HG03565 (cell line): ENCODE measurements at regions not wholly inside any gene's neighbourhood (a gene's known extent, or its start where the extent isn't known, plus 50 kb on each side); places are given as distances from the start of the nearest gene placed in this dataset.
"Not testable (repeated sequence)": the region's sequence is repeated elsewhere in the genome, so short reads cannot be mapped to it uniquely, and the experiment has no call there.

ENCODE experiments used
- ATAC-seq: cut with Tn5 transposase; IDR thresholded peaks from one replicate; pipeline ENCODE4 v1.9.1; 2021; ENCODE audit warnings: mild to moderate bottlenecking, moderate library complexity; ENCODE audit not compliant: unreplicated experiment

DNA sequence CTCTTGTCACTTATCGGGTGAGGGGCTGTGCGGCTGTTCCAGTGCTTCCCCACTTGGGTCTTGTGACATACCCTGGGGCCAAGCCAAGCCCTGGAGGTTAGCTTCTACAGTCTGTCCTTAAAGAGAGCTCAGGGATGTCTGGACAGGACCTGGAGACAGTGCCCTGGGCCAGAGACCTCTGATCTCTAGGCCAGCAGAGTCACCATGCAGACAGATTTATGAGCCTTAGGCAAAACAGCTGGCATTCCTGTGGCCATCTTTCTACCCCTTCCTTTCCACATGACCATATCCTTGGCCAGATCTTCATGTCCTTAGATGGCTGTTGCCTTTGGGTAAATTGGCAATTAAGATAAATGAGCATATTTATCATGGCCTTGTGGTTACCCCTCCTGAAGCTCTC lies 678.6 kb downstream of the MAFB start:
- no peak for ATAC-seq

DNA sequence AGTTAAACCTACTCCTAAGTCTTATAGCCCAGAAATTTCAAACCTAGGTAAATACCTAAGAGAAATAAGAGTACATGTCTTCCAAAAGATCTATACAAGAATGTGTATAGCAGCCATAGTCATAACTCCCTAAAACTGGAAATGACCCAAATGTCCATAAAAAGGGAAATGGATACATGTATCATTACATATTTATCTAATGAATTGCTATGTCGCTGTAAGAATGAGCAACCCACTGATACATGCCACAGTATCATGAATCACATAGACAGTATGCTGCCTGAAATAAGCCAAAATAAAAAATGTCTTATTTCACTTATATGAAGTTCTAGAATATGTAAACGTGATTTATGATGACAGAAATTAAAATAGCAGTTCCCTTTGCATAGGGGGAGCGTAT lies 679.5 kb downstream of the MAFB start:
- no peak for ATAC-seq

DNA sequence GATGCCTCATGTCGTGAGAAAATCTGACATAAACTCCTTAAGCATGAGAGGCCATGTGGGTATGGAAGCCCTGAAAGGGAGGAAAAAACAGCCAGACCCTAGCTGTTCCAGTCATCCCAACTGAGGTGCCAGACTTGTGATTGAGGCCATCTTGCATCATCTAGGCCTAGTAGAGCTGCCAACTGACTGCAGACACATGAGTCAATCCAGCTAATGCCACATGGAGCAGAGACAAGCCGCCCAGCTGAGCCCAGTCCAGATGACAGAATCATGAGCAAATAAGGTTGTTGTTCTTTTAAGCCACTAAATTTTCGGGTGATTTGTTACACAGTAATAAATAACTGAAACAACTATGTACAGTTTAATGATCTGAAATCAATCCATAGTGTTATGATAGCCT lies 680.9 kb downstream of the MAFB start:
- no peak for ATAC-seq

DNA sequence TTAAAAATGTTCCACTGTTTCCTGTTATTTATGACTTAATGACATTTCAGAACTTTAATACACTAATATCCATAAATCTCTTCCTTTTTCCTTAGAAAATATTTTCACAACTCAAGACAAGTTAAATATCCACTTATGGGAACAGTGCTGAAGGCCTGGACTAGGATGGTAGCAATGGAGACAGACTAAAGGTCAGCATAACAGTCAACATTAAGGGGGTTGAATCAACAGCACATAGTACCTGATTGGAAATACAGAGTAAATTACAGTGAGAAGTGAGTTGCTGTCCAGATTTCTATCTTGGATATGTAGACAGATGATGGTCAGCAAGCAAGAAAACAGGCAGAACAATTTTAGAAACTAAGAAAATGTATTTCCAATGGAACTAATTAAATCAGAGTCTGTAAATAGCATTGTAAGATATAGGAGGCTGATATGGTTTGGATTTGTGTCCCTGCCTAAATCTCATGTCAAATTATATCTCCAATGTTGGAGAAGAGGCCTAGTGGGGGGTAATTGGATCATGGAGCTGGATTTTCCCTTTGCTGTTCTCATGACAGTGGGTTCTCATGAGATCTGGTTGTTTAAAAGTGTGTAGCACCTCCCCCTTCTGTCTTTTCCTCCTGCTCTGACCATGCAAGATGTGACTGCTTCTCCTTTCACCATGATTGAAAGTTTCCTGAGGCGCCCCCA lies 682.7 kb downstream of the MAFB start:
- no peak for ATAC-seq

DNA sequence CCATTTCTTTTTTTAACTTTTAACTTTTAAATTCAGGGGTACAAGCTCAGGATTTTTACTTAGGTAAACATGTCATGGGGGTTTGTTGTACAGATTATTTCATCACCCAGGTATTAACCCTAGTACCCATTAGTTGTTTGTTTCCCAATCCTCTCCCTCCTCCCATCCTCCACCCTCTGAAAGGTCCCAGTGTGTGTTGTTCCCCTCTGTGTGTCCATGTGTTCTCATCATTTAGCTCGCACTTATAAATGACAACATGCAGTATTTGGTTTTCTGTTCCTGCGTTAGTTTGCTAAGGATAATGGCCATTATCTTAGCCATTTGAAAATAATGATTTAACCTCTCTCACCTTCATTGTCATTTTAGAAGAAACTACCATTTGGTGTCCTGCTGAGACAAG lies 684.9 kb downstream of the MAFB start:
- ATAC-seq = not testable (repeated sequence)

DNA sequence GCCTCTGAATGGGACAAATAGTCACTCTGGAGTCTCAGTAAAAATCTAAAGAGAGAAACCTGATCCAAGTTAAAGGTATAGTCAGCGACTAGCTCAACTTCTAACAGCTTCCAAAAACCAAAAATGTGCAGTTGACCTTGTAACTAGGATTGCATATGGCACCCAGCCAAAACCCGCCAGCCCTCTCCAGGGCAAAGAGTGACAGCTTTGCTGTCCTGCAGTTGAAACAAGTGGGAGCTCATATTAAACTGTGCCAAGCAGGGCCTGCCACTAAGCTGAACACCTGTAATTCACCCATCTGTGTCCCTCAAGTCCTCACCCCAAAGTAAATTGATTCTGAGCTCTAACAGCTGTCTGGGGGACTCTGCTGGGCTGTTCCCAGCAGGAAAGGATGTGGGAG lies 695.3 kb downstream of the MAFB start:
- ATAC-seq = no peak

DNA sequence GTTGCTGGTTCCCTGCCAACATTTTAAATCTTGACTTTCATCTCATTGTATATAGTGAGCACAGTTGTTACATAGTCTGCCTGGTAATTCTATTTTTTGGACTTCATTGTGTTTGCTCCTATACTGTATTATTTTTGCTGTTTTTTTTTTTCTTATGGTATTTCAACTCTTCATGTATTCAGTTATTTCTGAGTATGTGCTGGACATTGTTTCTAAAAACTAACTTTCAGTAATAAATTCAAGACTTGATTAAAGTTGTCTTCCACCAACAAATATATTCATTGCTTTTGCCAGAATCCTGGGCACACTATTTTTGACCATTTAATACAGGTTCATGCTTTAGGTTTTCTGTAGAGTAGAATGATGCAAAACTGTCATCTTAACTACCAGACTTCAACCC lies 698.3 kb downstream of the MAFB start:
- no peak for ATAC-seq

DNA sequence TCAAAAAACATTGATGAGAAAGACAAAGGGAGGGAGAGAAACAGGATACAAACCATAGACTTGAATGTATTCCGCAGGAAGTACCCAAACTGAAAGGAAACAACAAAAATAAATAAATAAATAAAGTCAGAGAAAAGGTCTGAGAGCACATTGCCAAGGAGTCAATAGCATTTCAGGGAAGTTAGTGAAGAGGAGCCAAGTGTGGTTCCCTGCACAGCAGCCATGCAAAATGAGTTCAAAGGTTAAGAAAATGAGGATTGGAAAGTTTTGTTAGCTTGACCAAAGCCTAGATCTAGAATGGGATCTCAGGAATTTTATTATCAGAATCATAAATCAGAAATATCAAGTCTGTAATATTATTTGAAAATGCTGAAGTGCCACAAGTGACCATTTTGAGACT lies 700.0 kb downstream of the MAFB start:
- ATAC-seq = no peak

DNA sequence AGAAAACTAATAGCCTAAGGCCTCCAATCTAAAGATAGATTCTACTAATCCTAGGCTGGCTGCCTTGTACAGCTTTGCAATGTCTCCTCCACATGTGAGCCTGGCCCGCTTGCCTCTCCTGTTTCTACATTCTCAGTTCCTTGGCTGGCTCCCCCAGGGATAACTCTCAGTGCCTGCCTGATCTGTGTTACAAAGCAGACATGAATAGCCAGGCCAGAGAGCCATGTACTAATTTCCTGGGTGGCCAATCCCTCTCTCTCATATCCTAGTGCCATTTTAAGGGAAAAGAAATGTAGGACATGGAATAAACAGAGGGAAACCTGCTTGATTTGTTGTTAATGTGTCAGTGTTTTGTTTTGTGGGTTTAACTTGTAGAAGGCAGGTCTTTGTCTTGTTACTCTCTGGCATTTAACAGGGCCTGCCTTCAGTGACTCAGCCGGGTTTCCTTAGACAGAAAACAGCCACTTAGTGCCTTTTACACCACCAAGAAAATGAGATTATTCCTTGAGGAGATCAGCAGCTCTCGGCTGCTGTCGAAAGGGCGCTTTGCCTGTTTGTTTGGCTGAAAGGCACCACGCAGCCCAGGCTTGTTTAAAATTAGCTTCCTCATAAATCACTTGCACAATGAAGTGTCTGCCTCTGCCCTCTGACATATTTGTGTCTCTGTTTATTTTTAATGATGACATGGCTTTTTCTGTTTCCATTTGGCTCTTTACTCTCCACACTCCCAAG lies 702.7 kb downstream of the MAFB start:
- ATAC-seq = no peak

DNA sequence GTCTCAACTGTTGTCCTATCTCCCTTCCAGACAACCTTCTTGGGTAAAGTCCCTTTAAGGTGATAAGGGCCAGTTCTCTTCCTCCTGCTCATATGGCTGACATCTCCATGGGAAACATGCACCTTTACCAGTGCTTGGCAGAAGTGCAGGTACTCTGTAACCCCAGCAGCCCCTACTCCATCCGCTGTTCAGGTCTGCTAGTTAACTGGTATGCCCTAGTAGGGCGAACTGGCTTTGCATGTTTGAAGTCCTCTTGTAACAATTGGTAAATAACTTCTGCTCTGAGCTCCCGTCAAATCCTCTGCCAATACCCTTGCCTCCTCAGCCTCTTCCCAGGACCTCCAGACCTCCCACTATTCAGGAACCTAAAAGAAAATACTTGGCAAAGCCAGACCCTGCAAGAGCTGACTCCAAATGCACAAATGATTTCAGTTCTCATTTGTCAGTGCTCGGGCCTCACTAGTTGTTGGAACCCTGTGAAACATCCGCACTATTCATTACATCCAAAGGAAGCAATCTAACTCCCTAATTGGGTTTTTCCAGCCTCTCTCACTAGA lies 703.7 kb downstream of the MAFB start:
- ATAC-seq = no peak

DNA sequence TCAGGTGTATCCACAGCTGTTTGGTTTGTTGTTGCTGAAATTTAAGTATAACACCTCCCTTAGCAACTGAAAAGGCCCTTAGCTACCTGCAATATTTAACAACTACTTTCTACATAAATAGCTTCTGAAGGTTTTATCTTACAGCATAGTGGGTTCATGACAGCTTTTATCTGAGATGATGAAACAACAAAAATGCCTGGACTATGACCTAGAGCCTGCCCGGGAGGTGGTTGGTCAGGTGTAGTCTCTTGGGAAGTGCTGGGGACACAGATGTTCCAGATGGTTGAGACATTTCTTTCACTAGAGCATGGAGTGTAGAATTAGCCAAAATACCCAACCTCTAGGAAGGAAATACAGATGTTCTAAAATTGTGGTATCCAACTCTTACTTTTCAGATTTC lies 705.4 kb downstream of the MAFB start:
- no peak for ATAC-seq

DNA sequence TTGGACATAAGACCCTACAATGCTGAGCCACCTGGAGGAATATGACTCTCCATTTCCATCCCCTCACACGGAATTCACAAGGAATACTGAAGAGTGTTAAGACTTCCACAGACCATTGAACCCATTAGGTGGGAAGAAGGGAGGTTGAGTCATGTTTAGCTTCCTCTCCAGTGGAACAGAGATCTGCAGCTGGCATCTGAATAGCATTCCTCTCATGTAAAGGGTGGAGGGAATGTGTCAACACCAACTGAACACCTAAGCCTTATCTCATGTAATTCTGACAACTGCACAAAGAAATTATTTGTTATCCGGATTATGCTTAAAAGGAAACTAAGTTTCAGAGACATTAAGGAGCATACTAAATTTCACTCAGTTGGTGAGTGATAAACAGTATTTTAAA lies 705.9 kb downstream of the MAFB start:
- no peak for ATAC-seq

DNA sequence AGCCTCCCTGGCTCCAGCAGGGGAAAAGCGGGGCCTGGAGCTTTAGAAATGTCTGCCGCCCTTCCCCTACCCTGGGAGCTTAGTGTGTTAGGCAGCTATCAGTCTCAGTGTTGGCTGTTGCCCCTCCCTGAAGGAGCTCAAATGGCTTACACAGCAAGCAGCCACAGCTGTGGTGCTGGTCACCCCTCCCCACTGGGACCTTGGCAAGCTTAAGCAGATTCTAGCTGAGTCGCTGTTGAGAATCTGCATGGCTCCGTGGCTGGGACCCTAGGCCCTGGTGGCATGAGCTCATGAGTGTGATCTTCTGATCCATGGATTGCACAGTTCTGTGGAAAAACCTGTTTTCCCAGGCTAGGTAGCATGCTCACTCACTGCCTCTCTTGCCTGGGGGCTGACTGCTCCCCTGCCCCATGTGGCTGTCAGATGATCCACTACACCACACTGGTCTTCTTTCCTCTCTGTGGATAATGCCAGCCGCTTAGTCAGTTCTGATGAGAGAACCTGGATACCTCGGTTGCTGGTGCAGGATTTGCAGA lies 714.0 kb downstream of the MAFB start:
- ATAC-seq = no peak

DNA sequence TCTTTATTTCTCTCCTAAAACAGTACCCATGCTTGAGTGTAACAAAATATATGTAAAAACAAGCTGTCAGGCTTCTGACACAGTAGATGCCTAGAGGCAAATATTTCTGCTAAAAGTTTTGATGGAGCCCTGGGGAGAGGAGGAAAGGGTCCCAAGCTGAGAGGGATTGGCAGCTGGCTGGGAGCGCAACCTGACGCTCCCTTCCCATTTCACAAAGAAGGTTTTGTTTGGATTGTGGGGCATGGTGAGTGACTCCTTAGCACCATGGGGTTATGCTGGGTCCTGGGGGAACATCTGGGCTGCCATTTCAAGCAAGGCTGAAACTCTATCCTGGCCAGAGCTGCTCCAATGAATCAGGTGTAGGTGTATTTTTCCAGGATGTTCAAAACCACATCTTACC lies 720.5 kb downstream of the MAFB start:
- ATAC-seq = no peak

DNA sequence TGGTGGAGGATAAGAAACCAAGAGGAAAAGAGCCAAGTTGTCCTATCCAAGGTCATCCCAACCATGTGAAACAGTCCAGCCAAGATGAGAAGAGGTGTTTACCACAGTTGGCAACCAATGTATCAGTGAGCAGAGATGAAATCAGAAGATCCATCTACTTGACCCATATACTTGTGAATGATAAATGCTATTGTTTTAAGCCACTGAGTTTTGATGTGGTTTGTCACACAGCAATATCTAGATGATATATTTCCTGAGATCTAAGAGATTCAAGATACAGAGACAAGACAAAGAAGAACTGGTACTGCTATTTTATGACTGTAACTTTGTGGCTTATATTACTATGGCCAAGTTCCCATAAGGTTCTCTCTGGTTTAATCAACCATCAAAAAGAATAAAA lies 721.2 kb downstream of the MAFB start:
- no peak for ATAC-seq

DNA sequence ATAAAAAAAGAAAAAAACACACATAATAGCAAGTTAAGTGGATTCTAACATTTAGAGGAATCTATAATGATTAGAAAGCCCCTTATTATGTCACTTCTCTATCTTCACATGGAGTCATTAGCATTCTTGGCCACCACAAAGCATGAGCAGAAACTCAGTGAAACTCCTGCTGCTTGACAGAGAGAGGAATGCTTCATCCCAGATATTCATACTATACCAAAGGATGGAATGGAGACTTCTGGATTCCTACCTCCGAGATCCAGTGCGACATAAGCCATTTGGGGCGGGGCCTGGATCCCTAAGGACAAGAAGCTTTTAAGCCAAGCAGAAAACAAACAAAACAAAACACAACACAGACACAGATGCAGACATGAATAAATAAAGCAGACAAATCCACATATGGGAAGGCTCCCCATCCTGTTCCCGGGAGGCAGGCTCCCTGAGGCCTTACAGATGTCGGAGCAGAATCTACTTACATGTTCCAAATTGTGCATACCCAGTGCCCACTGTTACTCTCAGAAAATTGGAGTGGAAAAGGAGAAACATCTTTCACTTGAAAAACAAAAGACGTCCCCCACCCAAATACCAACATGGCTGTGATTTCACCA lies 727.3 kb downstream of the MAFB start:
- no peak for ATAC-seq

DNA sequence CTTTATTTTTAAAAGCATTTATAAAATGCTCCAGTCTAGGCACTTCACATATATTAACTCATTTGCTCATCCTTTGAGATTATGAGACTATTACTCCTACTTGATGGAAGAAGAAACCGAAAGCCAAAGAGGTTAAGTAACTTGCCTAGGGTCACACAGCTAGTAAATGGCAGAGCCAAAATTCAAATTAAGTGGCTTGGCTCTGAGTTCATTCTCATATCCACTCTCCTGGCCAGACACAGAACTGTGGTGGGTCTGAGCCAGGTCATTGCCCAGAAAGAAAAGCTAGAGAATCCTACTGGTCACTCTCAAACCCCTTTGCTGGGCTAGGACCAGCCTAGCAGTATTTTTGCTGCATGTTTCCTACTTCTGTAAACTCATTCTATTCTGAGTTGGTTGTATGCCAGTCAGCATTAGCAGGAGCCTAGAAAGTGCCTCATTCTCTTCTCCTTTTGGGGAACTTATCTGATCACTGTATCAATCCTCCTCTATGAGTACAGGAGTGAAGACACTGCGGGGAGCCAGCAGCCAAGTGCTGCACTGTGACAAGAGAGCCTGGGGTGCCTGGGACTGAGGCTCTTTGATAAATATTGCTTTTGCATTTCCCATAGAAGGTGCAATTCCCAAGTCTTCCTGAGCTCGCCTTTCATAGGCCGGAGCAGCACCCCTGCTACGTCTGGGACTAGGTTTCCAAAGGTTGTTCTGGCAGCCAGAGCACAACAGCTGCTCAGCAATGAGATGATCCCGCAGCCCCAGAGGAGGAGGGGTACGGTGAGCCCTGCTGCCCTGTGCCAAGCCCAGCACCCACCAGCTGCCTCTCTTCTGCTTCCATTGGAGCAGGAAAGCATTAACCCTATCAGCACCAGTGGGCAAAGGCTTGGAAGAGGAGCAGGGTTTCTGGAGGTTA lies 728.3 kb downstream of the MAFB start:
- ATAC-seq = no peak

DNA sequence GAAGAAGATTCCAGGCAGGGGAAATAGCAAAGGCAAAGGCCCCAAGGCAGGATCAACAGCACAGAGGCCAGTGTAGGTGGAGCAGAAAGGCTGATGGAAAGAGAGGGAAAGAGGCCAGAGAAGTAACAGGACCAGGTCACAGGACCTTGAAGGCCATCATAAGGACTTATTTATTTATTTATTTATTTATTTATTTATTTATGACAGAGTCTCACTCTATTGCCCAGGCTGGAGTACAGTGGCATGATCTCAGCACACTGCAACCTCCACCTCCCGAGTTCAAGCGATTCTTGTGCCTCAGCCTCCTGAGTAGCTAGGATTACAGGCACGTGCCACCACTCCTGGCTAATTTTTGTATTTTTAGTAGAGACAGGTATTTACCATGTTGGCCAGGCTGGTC lies 731.1 kb downstream of the MAFB start:
- not testable (repeated sequence) for ATAC-seq

DNA sequence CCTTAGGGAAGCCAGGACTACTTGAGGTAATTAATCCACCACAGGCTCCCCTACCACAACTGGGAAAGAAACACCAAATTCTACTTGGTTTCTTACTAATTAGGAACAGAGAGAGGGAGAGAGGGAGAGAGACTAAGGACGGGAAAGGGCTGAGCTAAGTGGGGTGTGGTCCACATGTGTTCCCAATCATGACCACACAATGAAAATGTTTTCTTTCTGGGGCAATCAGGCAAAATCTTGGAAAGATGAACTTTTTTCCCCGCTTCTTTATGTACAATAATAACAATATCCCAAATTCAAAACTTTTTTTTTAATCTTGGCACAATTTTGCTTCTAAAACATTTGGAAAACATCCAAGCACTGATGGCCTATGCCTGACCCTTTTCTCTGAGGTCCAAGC lies 734.4 kb downstream of the MAFB start:
- no peak for ATAC-seq

DNA sequence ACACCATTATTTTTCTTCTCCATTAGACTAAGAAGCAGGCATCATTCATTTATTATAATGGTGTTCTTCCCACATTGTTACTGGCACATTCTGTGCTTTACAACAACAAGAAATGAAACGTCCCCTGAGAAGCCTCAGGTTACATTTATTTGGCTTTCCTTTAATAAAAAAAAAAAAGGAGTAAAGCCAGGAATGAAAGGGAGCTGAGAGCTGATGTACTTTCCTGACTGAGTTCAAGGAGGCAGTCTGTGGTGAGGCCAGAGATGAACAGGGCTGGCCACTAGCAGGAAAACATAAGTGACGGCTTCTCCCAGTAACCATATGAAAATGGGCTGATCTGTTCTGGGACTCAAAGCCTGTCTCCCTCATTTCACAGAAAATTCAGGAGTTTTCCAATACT lies 742.1 kb downstream of the MAFB start:
- no peak for ATAC-seq
